RWPE1 (cell line): ENCODE measurements at regions not wholly inside any gene's neighbourhood (a gene's known extent, or its start where the extent isn't known, plus 50 kb on each side); places are given as distances from the start of the nearest gene placed in this dataset.

ENCODE experiments used
- CTCF ChIA-PET: fragments of 350-600 bp; sonication (Branson Sonifier 250); formaldehyde crosslinking; extraction: SDS; loops from one replicate; lab custom pipeline; 2021; lab: Yijun Ruan, JAX
- POLR2A ChIA-PET: fragments of 400-600 bp; formaldehyde crosslinking; extraction: SDS; loops from one replicate; lab custom pipeline; 2020; ENCODE audit warnings: antibody characterized with exemption; ENCODE audit not compliant: low non-redundant PET; lab: Yijun Ruan, JAX
- DNase-seq: peaks from one replicate; pipeline ENCODE4 v3.0.0; 2012; ENCODE audit warnings: low spot score
- H3K27ac ChIP-seq: fragments of 450-650 bp; 2 replicates; pipeline ENCODE4 v1.5.1; 2017
- CTCF ChIP-seq: fragments of 450-650 bp; conservative IDR thresholded peaks from 2 replicates; pipeline ENCODE4 v1.5.1; 2017; ENCODE audit warnings: low read depth, mild to moderate bottlenecking

- ChIA-PET CTCF (no interaction called here), POLR2A (no interaction called here)
- no peak for TF ChIP-seq CTCF
- no peak for DNase-seq
- no peak overlapping the region for H3K27ac ChIP-seq
Observed at GRCh38 chr16:22754577-22754976, 59.4 kb upstream of the HS3ST2 start.

GRCh38 chr16:22757202-22757601, 56.8 kb upstream of the HS3ST2 start:
- ChIA-PET CTCF (no interaction called here), POLR2A (no interaction called here)
- no peak for DNase-seq
- H3K27ac ChIP-seq, result no peak overlapping the region
- TF ChIP-seq CTCF, result no peak

- ChIA-PET CTCF (interaction anchor here (0.5 to 0.9 kb wide), 3 partner anchors 9 to 217 kb away, joined by 3 read pairs; no protein-coding TSS in a partner anchor), POLR2A (no interaction called here)
- DNase-seq, result no peak
- no peak overlapping the region for H3K27ac ChIP-seq
- no peak for TF ChIP-seq CTCF
Observed at GRCh38 chr16:22762486-22762885, 51.5 kb upstream of the HS3ST2 start.

- CTCF ChIA-PET, result no interaction called here
- POLR2A ChIA-PET, result no interaction called here
- no peak for TF ChIP-seq CTCF
- H3K27ac ChIP-seq, result no peak overlapping the region
- DNase-seq, result no peak
Observed at GRCh38 chr16:22763437-22764080, 50.4 kb upstream of the HS3ST2 start.
